Caco-2 (cell line): ENCODE measurements at regions not wholly inside any gene's neighbourhood (a gene's known extent, or its start where the extent isn't known, plus 50 kb on each side); places are given as distances from the start of the nearest gene placed in this dataset.

ENCODE experiments used
- BruUV-seq: library from RNA; stranded (reverse); fragments of 400-500 nt; replicated peaks from 2 replicates; lab custom pipeline; 2021; lab: Mats Ljungman, UMichigan
- CTCF ChIA-PET: fragments of 300-600 bp; sonication (Branson Sonifier 250); formaldehyde crosslinking; loops from one replicate; lab custom pipeline; 2022; ENCODE audit warnings: antibody characterized with exemption; lab: Charles Lee
- POLR2A ChIA-PET: fragments of 300-600 bp; sonication (Branson Sonifier 250); formaldehyde crosslinking; loops from one replicate; lab custom pipeline; 2022; ENCODE audit warnings: antibody characterized with exemption; lab: Charles Lee
- DNase-seq, 2 experiments: peaks; one replicate each; pipeline versions ENCODE4 v3.0.0 to v3.0.0-alpha.2; 2020 to 2022
- H3K27me3 ChIP-seq: replicated peaks from 2 replicates; pipeline ENCODE4 v1.6.0; 2011; ENCODE audit warnings: low read length; ENCODE audit not compliant: control insufficient read depth, insufficient read depth
- H3K36me3 ChIP-seq: 2 replicates; pipeline ENCODE4 v1.5.1; 2011; ENCODE audit warnings: low read length; ENCODE audit not compliant: control insufficient read depth, insufficient read depth
- H3K4me1 ChIP-seq: fragments of 250-450 bp; sonication (Bioruptor Pico); 2 replicates; pipeline ENCODE4 v1.5.1; 2020; ENCODE audit warnings: mild to moderate bottlenecking
- H3K4me3 ChIP-seq: 2 replicates; pipeline ENCODE4 v1.5.1; 2011; ENCODE audit warnings: low read depth, mild to moderate bottlenecking, control low read depth, low read length
- H3K9me3 ChIP-seq: fragments of 250-450 bp; sonication (Bioruptor Pico); 2 replicates; pipeline ENCODE4 v1.5.1; 2020; ENCODE audit warnings: mild to moderate bottlenecking, moderate library complexity
- H3K27ac Mint-ChIP-seq: one replicate; pipeline ENCODE4 v1.8.0; 2022; ENCODE audit warnings: mixed read lengths; ENCODE audit not compliant: unreplicated experiment
- H3K27me3 Mint-ChIP-seq: one replicate; pipeline ENCODE4 v1.8.0; 2022; ENCODE audit warnings: mixed read lengths; ENCODE audit not compliant: insufficient read depth, unreplicated experiment
- H3K36me3 Mint-ChIP-seq: one replicate; pipeline ENCODE4 v1.8.0; 2022; ENCODE audit warnings: mild to moderate bottlenecking, mixed read lengths; ENCODE audit not compliant: insufficient read depth, unreplicated experiment
- H3K4me1 Mint-ChIP-seq: one replicate; pipeline ENCODE4 v1.8.0; 2022; ENCODE audit warnings: low read depth, mixed read lengths; ENCODE audit not compliant: unreplicated experiment
- H3K4me3 Mint-ChIP-seq: one replicate; pipeline ENCODE4 v1.8.0; 2022; ENCODE audit warnings: mild to moderate bottlenecking, moderate library complexity, mixed read lengths; ENCODE audit not compliant: unreplicated experiment
- H3K9me3 Mint-ChIP-seq: one replicate; pipeline ENCODE4 v1.8.0; 2022; ENCODE audit warnings: mixed read lengths; ENCODE audit not compliant: unreplicated experiment
- intact Hi-C: fragments of 100-400 bp; cut with micrococcal nuclease; formaldehyde crosslinking; loops from one replicate; pipeline ENCODE4 v1.10.0; 2022; ENCODE audit not compliant: unreplicated experiment
- TF ChIP-seq, protein P1 (sequence below), 2 experiments: fragments of 200-600 bp in 1 of 2; IDR thresholded peaks; 1 replicate in 1 of 2; 2 replicates in 1 of 2; pipeline versions ENCODE4 v1.5.1 to v1.8.0; 2011 to 2022; ENCODE audit warnings: antibody characterized with exemption in 1 of 2, control low read depth in 1 of 2, inconsistent platforms in 1 of 2, low read depth in 1 of 2, low read length in 1 of 2, mild to moderate bottlenecking in 1 of 2, moderate library complexity in 1 of 2; ENCODE audit not compliant: insufficient read depth in 1 of 2, severe bottlenecking in 1 of 2, unreplicated experiment in 1 of 2

DNA sequence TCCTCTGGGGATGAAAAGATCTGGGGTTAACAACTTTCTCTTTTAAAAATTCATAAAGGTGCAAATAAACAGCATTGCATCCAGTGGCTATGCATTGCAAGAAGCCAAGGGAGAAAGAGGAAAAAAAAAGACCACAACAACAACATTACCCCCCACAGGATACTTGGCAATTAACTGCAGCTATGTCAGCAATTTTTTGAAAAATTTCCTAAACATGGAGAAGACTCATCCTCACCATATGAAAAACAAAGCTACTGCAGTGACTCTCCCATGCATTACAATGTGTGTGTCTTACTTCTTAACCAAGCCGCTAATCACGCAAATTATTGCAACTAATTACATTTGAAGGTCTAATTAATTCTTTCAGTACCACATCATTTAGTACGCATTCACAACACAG is 309.8 kb upstream of the ZNF507 start:
- Mint-ChIP-seq H3K9me3 (no peaks in the 10 kb centered on the region), H3K4me3 (no peak overlapping the region), H3K36me3 (no peaks in the 10 kb centered on the region), H3K27me3 (peaks cover 12% of the 10 kb centered on the region), H3K4me1 (no peaks in the 10 kb centered on the region), H3K27ac (no peak overlapping the region)
- DNase-seq, result no peak
- ChIA-PET POLR2A (no interaction called here), CTCF (no interaction called here)
- no TSS peak for BruUV-seq
- H3K36me3 ChIP-seq, result no peaks in the 10 kb centered on the region
- H3K4me1 ChIP-seq, result no peaks in the 10 kb centered on the region
- H3K27me3 ChIP-seq, result no peaks in the 10 kb centered on the region
- no peak overlapping the region for H3K4me3 ChIP-seq
- TF ChIP-seq, protein P1, sequence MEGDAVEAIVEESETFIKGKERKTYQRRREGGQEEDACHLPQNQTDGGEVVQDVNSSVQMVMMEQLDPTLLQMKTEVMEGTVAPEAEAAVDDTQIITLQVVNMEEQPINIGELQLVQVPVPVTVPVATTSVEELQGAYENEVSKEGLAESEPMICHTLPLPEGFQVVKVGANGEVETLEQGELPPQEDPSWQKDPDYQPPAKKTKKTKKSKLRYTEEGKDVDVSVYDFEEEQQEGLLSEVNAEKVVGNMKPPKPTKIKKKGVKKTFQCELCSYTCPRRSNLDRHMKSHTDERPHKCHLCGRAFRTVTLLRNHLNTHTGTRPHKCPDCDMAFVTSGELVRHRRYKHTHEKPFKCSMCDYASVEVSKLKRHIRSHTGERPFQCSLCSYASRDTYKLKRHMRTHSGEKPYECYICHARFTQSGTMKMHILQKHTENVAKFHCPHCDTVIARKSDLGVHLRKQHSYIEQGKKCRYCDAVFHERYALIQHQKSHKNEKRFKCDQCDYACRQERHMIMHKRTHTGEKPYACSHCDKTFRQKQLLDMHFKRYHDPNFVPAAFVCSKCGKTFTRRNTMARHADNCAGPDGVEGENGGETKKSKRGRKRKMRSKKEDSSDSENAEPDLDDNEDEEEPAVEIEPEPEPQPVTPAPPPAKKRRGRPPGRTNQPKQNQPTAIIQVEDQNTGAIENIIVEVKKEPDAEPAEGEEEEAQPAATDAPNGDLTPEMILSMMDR (IDR thresholded peaks at IDR 0.05; ENCODE audit: insufficient read depth in 1 of 2, low read depth in 1 of 2, low read length in 1 of 2, severe bottlenecking in 1 of 2, unreplicated experiment in 1 of 2), result no peak
- intact Hi-C loops, result no loop called here
- no peaks in the 10 kb centered on the region for H3K9me3 ChIP-seq

DNA sequence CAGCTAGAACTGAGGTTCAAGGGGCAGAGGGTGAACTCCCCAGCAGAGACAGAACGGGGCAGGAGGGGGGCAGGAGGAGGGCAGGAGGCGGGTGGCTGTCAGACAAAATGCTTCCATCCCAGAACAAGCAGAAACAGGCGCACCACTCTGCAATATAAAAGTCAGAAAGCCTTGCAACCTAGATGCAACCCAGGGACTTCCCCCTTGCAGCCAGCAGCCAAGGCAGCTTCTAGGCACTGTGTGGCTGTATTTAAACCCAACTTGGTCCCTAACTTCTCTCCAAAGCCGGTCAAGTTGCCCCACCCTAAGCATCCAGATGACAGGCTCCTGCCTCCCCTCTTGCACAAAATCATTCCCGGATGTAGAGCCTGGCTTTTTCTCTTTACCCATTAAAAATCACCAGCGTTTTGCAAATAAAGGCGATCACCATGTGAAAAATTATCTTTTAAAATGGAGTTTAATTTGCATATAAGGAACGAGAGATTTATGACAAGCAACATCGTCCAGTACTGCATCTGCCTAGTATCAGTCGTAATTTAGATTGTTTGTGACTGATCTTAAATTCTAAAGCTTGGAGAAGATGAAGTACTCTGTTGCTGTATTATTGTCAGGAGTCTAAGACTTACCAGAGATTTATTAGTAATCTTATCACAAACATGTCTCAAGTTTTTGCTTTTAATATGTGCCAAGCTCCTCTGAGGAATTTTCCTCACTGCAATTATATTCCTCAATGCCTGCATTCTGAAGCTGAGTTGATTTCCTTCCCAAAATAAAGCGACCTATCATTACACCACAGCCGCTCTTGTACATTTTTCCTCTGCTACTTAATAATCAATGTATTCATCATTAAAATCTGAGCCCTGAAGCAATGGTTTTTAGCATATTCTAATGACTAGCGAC is 307.1 kb upstream of the ZNF507 start:
- Mint-ChIP-seq H3K4me3 (no peak overlapping the region), H3K27ac (no peak overlapping the region), H3K4me1 (no peaks in the 10 kb centered on the region), H3K9me3 (no peaks in the 10 kb centered on the region), H3K36me3 (no peaks in the 10 kb centered on the region), H3K27me3 (peaks cover 20% of the 10 kb centered on the region)
- Histone ChIP-seq H3K4me1 (no peaks in the 10 kb centered on the region), H3K27me3 (no peaks in the 10 kb centered on the region), H3K4me3 (no peak overlapping the region), H3K9me3 (no peaks in the 10 kb centered on the region), H3K36me3 (no peaks in the 10 kb centered on the region)
- no TSS peak for BruUV-seq
- ChIA-PET CTCF (no interaction called here), POLR2A (no interaction called here)
- TF ChIP-seq, protein P1 (IDR thresholded peaks at IDR 0.05; ENCODE audit: insufficient read depth in 1 of 2, low read depth in 1 of 2, low read length in 1 of 2, severe bottlenecking in 1 of 2, unreplicated experiment in 1 of 2), result no peak
- intact Hi-C loops, result no loop called here
- no peak for DNase-seq

GRCh38 chr19:32038961-32039360 is 306.4 kb upstream of the ZNF507 start:
- Histone ChIP-seq H3K27me3 (no peaks in the 10 kb centered on the region), H3K36me3 (no peaks in the 10 kb centered on the region), H3K4me3 (no peak overlapping the region), H3K9me3 (no peaks in the 10 kb centered on the region), H3K4me1 (no peaks in the 10 kb centered on the region)
- POLR2A ChIA-PET, result no interaction called here
- H3K9me3 Mint-ChIP-seq, result no peaks in the 10 kb centered on the region
- TF ChIP-seq, protein P1 (IDR thresholded peaks at IDR 0.05; ENCODE audit: insufficient read depth in 1 of 2, low read depth in 1 of 2, low read length in 1 of 2, severe bottlenecking in 1 of 2, unreplicated experiment in 1 of 2), result no peak
- CTCF ChIA-PET, result no interaction called here
- peaks cover 20% of the 10 kb centered on the region for H3K27me3 Mint-ChIP-seq
- intact Hi-C loops, result no loop called here
- H3K4me3 Mint-ChIP-seq, result no peak overlapping the region
- H3K4me1 Mint-ChIP-seq, result no peaks in the 10 kb centered on the region
- H3K36me3 Mint-ChIP-seq, result no peaks in the 10 kb centered on the region
- DNase-seq, result no peak
- BruUV-seq, result no TSS peak
- no peak overlapping the region for H3K27ac Mint-ChIP-seq
